ENCODE measurements at regions not wholly inside any gene's neighbourhood (a gene's known extent, or its start where the extent isn't known, plus 50 kb on each side); places are given as distances from the start of the nearest gene placed in this dataset.

- Histone ChIP-seq H3K4me3 (ENCODE audit: low read depth in 1 of 3, low read length in 3 of 3) (no peak overlapping the region), H3K9me3 (ENCODE audit: control insufficient read depth in 4 of 4, low read length in 3 of 4) (no peaks in the 10 kb centered on the region), H3K36me3 (ENCODE audit: control insufficient read depth in 4 of 4, insufficient read depth in 3 of 4, low read depth in 1 of 4, low read length in 3 of 4) (no peaks in the 10 kb centered on the region), H3K9ac (ENCODE audit: low read depth in 1 of 2, low read length in 2 of 2) (no peak overlapping the region), H3K27ac (ENCODE audit: low read depth in 1 of 2, low read length in 2 of 2) (no peak overlapping the region), H3K4me1 (ENCODE audit: control insufficient read depth in 4 of 4, insufficient read depth in 4 of 4, low read length in 3 of 4) (no peaks in the 10 kb centered on the region), H3K27me3 (ENCODE audit: control insufficient read depth in 4 of 4, insufficient read depth in 4 of 4, low read length in 3 of 4) (no peaks in the 10 kb centered on the region)
- WGBS, result 95% methylated on average over 2 of the region's 2 CpGs
- no peak for DNase-seq (ENCODE audit: low spot score)
- TF ChIP-seq ZBTB33 (IDR thresholded peaks at IDR 0.05) (no peak), YY1 (IDR thresholded peaks at IDR 0.05) (no peak), CTCF (IDR thresholded peaks at IDR 0.05; ENCODE audit: low read depth, low read length, missing input control) (no peak), TAF1 (conservative IDR thresholded peaks at IDR 0.05) (no peak), EGR1 (IDR thresholded peaks at IDR 0.05; ENCODE audit: low read depth in 2 of 2) (no peak), JUND (IDR thresholded peaks at IDR 0.05) (no peak), REST (IDR thresholded peaks at IDR 0.05) (no peak), FOXA1 (IDR thresholded peaks at IDR 0.05) (no peak), NR2F2 (IDR thresholded peaks at IDR 0.05) (no peak)
Measured at GRCh38 chr18:8908792-8909510, 193.5 kb upstream of the NDUFV2 start.

DNA sequence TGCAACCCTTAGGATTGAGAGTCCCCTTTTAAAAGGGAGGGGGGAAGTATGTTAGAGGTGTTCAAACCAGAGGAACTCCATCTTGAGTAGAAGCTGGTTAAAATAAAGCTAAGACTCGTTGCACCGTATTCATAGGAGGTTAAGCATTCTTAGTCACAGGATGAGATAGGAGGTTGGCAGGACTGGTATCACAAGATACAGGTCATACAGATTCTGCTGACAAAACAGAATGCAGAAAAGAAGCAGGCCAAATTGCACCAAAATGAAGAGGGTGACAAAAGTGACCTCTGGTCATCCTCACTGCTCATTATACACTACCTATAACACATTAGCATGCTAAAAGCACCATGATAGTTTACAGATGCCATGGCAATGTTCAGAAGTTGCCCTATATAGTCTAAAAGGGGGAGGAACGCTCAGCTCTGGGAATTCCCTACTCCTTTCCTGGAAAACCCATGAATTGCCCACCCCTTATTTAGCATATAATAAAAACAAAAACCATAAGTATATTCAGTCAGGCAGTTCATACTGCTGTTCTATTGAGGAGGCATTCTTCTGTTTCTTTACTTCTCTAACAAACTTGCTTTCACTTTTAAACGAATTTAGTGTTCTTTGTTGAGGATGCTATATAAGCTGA is 192.2 kb upstream of the NDUFV2 start:
- Histone ChIP-seq H3K36me3 (ENCODE audit: control insufficient read depth in 4 of 4, insufficient read depth in 3 of 4, low read depth in 1 of 4, low read length in 3 of 4) (no peaks in the 10 kb centered on the region), H3K27me3 (ENCODE audit: control insufficient read depth in 4 of 4, insufficient read depth in 4 of 4, low read length in 3 of 4) (no peaks in the 10 kb centered on the region), H3K9me3 (ENCODE audit: control insufficient read depth in 4 of 4, low read length in 3 of 4) (no peaks in the 10 kb centered on the region), H3K4me3 (ENCODE audit: low read depth in 1 of 3, low read length in 3 of 3) (no peak overlapping the region), H3K4me1 (ENCODE audit: control insufficient read depth in 4 of 4, insufficient read depth in 4 of 4, low read length in 3 of 4) (no peaks in the 10 kb centered on the region), H3K27ac (ENCODE audit: low read depth in 1 of 2, low read length in 2 of 2) (no peak overlapping the region), H3K9ac (ENCODE audit: low read depth in 1 of 2, low read length in 2 of 2) (no peak overlapping the region)
- TF ChIP-seq HNF4G (IDR thresholded peaks at IDR 0.05), result no peak
- 78% methylated on average over 4 of the region's 4 CpGs for WGBS
- no peak for DNase-seq (ENCODE audit: low spot score)
